Muscle of leg (tissue), 3 donors: ENCODE measurements at regions not wholly inside any gene's neighbourhood (a gene's known extent, or its start where the extent isn't known, plus 50 kb on each side); places are given as distances from the start of the nearest gene placed in this dataset.
"Not testable (repeated sequence)": the region's sequence is repeated elsewhere in the genome, so short reads cannot be mapped to it uniquely, and the experiment has no call there.

Experiments
- DNase-seq: peaks from one replicate; pipeline ENCODE4 v3.0.0; 2013
- H3K27ac ChIP-seq: one replicate; pipeline ENCODE4 v1.5.1; 2013; ENCODE audit warnings: mild to moderate bottlenecking, low read length, control low read depth
- H3K27me3 ChIP-seq: one replicate; pipeline ENCODE4 v1.6.1; 2013; ENCODE audit warnings: low read length; ENCODE audit not compliant: control insufficient read depth, insufficient read depth
- H3K36me3 ChIP-seq: one replicate; pipeline ENCODE4 v1.6.1; 2013; ENCODE audit warnings: low read length; ENCODE audit not compliant: control insufficient read depth, insufficient read depth
- H3K4me1 ChIP-seq: one replicate; pipeline ENCODE4 v1.6.1; 2013; ENCODE audit warnings: low read length; ENCODE audit not compliant: control insufficient read depth, insufficient read depth
- H3K4me3 ChIP-seq: one replicate; pipeline ENCODE4 v1.5.1; 2013; ENCODE audit warnings: low read length, control low read depth
- H3K9me3 ChIP-seq: replicated peaks from 2 replicates; pipeline ENCODE4 v1.6.1; 2013; ENCODE audit warnings: low read depth, low read length; ENCODE audit not compliant: control insufficient read depth
- WGBS: methylation state at CpG from one replicate; pipeline ENCODE4 v1.1.5; 2013; ENCODE audit warnings: missing lambda C conversion rate; ENCODE audit not compliant: insufficient coverage; 5-methylcytosine and 5-hydroxymethylcytosine counted together

- no peak overlapping the region for H3K27ac ChIP-seq
- peak; percentile 61 for DNase-seq
- no peaks in the 10 kb centered on the region for H3K9me3 ChIP-seq
- no peak overlapping the region for H3K4me3 ChIP-seq
- WGBS: no CpG with 5 or more reads among the region's 2 CpGs
- no peaks in the 10 kb centered on the region for H3K4me1 ChIP-seq
- H3K36me3 ChIP-seq: no peaks in the 10 kb centered on the region
- no peaks in the 10 kb centered on the region for H3K27me3 ChIP-seq
Measured at GRCh38 chr18:1037776-1038175, 133.1 kb downstream of the ADCYAP1 start.

GRCh38 chr18:1039421-1039820 lies 134.8 kb downstream of the ADCYAP1 start:
- H3K36me3 ChIP-seq: no peaks in the 10 kb centered on the region
- WGBS: 85% methylated on average over 5 of the region's 7 CpGs
- no peaks in the 10 kb centered on the region for H3K27me3 ChIP-seq
- no peak for DNase-seq
- no peak overlapping the region for H3K27ac ChIP-seq
- H3K4me3 ChIP-seq: no peak overlapping the region
- no peaks in the 10 kb centered on the region for H3K4me1 ChIP-seq
- no peaks in the 10 kb centered on the region for H3K9me3 ChIP-seq

GRCh38 chr18:1043039-1043438 lies 138.4 kb downstream of the ADCYAP1 start:
- not testable (repeated sequence) for H3K9me3 ChIP-seq, H3K27me3 ChIP-seq, H3K36me3 ChIP-seq, H3K4me1 ChIP-seq, DNase-seq, H3K4me3 ChIP-seq, H3K27ac ChIP-seq
- no CpG with 5 or more reads among the region's 2 CpGs for WGBS

GRCh38 chr18:1045658-1046057 lies 141.0 kb downstream of the ADCYAP1 start:
- no peaks in the 10 kb centered on the region for H3K4me1 ChIP-seq
- H3K27me3 ChIP-seq: no peaks in the 10 kb centered on the region
- no peaks in the 10 kb centered on the region for H3K36me3 ChIP-seq
- H3K4me3 ChIP-seq: no peak overlapping the region
- peak; percentile 80 for DNase-seq
- WGBS: 6% methylated on average over 4 of the region's 4 CpGs
- H3K9me3 ChIP-seq: no peaks in the 10 kb centered on the region
- peak overlapping the region; percentile 2 for H3K27ac ChIP-seq

DNA sequence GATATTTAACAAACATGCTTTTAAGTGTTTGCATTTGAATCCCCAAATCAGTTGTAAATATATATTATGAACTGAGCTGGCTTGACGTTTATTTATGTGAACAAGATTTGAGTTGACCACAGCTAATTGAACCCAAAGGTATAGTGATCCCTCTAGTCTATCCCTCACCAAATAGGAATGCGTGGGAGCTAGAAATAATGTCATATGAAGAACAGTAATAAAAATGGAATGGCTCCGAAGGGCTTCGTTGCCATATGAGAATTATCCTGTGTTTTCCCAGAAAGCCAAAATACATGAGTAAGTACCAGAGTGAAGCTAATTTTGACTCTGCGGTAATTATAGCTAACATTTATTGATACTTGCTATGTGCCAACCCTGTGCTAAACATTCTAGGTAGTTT lies 142.7 kb downstream of the ADCYAP1 start:
- no peaks in the 10 kb centered on the region for H3K36me3 ChIP-seq
- peak; percentile 12 for DNase-seq
- no peak overlapping the region for H3K4me3 ChIP-seq
- H3K27me3 ChIP-seq: no peaks in the 10 kb centered on the region
- WGBS: no CpG with 5 or more reads among the region's 5 CpGs
- H3K27ac ChIP-seq: no peak overlapping the region
- H3K9me3 ChIP-seq: no peaks in the 10 kb centered on the region
- H3K4me1 ChIP-seq: no peaks in the 10 kb centered on the region

GRCh38 chr18:1048032-1048431 lies 143.4 kb downstream of the ADCYAP1 start:
- WGBS: no CpG with 5 or more reads among the region's 4 CpGs
- DNase-seq: no peak
- Histone ChIP-seq H3K4me3 (no peak overlapping the region), H3K4me1 (no peaks in the 10 kb centered on the region), H3K27ac (no peak overlapping the region), H3K9me3 (no peaks in the 10 kb centered on the region), H3K36me3 (no peaks in the 10 kb centered on the region), H3K27me3 (no peaks in the 10 kb centered on the region)

GRCh38 chr18:1049173-1049572 lies 144.5 kb downstream of the ADCYAP1 start:
- H3K4me1 ChIP-seq: no peaks in the 10 kb centered on the region
- WGBS: no CpG with 5 or more reads among the region's 1 CpG
- H3K27me3 ChIP-seq: no peaks in the 10 kb centered on the region
- no peak overlapping the region for H3K4me3 ChIP-seq
- H3K9me3 ChIP-seq: no peaks in the 10 kb centered on the region
- H3K27ac ChIP-seq: no peak overlapping the region
- H3K36me3 ChIP-seq: no peaks in the 10 kb centered on the region
- no peak for DNase-seq

DNA sequence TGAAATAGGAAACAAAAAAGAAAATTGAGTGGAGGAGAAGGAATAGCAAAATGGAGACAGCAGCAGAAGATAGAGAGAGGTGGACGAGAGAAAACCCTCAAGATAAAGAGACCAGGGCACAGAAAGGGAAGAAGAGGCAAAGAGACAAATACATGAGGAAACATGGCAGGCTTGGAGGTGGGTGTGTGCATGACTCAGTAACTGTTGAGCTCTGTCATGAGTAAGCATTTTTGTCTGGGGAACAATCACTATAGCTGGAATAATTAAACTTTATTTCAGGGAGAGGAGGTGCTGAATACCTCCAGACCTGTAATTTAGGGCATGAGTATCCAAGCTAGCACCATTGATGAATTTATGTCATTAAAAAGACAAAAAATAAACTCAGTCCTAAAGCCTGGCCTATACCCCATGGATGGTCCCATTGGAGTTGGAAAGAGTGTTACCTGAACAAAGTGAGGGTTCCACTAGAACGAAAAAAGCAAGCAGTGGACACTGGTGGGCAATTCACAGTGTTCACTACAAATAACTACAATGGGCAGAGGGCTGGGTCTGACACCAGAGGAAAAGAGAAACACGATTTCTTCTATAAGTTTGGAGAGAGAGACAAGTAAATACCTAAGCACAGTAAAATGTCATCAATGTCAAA lies 145.5 kb downstream of the ADCYAP1 start:
- Histone ChIP-seq H3K4me1 (no peaks in the 10 kb centered on the region), H3K36me3 (no peaks in the 10 kb centered on the region), H3K4me3 (no peak overlapping the region), H3K27me3 (no peaks in the 10 kb centered on the region), H3K27ac (no peak overlapping the region), H3K9me3 (no peaks in the 10 kb centered on the region)
- DNase-seq: no peak
- WGBS: 43% methylated on average over 1 of the region's 3 CpGs

GRCh38 chr18:1052301-1052700 lies 147.6 kb downstream of the ADCYAP1 start:
- H3K36me3 ChIP-seq: no peaks in the 10 kb centered on the region
- H3K4me3 ChIP-seq: no peak overlapping the region
- H3K27ac ChIP-seq: no peak overlapping the region
- no peaks in the 10 kb centered on the region for H3K9me3 ChIP-seq
- H3K27me3 ChIP-seq: no peaks in the 10 kb centered on the region
- DNase-seq: no peak
- no peaks in the 10 kb centered on the region for H3K4me1 ChIP-seq

GRCh38 chr18:1053331-1054315 lies 149.0 kb downstream of the ADCYAP1 start:
- Histone ChIP-seq H3K27ac (peak overlapping the region; percentile 24), H3K4me3 (no peak overlapping the region), H3K36me3 (no peaks in the 10 kb centered on the region), H3K4me1 (no peaks in the 10 kb centered on the region), H3K27me3 (no peaks in the 10 kb centered on the region), H3K9me3 (no peaks in the 10 kb centered on the region)
- peak; percentile 86 for DNase-seq
- WGBS: 45% methylated on average over 3 of the region's 5 CpGs
